H1 (cell line): ENCODE measurements at regions not wholly inside any gene's neighbourhood (a gene's known extent, or its start where the extent isn't known, plus 50 kb on each side); places are given as distances from the start of the nearest gene placed in this dataset.

Experiments
- JUN ChIP-seq: IDR thresholded peaks from 2 replicates; pipeline ENCODE4 v1.6.1; 2011; ENCODE audit warnings: low read depth, mild to moderate bottlenecking, improper control_type of control experiment, low read length
- POLR2A ChIP-seq, 2 experiments: IDR thresholded peaks; 1 replicate in 1 of 2; 2 replicates in 1 of 2; pipeline ENCODE4 v1.6.1; 2011; ENCODE audit warnings: low read depth in 2 of 2, low read length in 2 of 2, mild to moderate bottlenecking in 2 of 2; ENCODE audit errors: control extremely low read depth in 1 of 2
- SIRT6 ChIP-seq: IDR thresholded peaks from one replicate; pipeline ENCODE4 v1.7.1; 2012; ENCODE audit warnings: low read length, inconsistent platforms
- SP2 ChIP-seq: IDR thresholded peaks from 2 replicates; pipeline ENCODE4 v1.6.1; 2012; ENCODE audit warnings: mild to moderate bottlenecking, low read length, inconsistent platforms
- TAF7 ChIP-seq: optimal IDR thresholded peaks from 2 replicates; pipeline ENCODE3; 2011; ENCODE audit warnings: low read depth, mild to moderate bottlenecking, inconsistent platforms, low read length, moderate library complexity, borderline replicate concordance
- TCF12 ChIP-seq: IDR thresholded peaks from 2 replicates; pipeline ENCODE4 v1.6.1; 2011; ENCODE audit warnings: low read depth, mild to moderate bottlenecking, low read length
- TF ChIP-seq, protein P1 (sequence below), 3 experiments: IDR thresholded peaks; 1 replicate in 2 of 3; 2 replicates in 1 of 3; pipeline versions ENCODE4 v1.5.1 to v1.6.1; 2011; ENCODE audit warnings: low read length in 3 of 3, mild to moderate bottlenecking in 3 of 3, inconsistent platforms in 2 of 3, low read depth in 1 of 3, moderate library complexity in 1 of 3; ENCODE audit not compliant: insufficient read depth in 1 of 3; ENCODE audit errors: control extremely low read depth in 1 of 3

- TF ChIP-seq, protein P1, sequence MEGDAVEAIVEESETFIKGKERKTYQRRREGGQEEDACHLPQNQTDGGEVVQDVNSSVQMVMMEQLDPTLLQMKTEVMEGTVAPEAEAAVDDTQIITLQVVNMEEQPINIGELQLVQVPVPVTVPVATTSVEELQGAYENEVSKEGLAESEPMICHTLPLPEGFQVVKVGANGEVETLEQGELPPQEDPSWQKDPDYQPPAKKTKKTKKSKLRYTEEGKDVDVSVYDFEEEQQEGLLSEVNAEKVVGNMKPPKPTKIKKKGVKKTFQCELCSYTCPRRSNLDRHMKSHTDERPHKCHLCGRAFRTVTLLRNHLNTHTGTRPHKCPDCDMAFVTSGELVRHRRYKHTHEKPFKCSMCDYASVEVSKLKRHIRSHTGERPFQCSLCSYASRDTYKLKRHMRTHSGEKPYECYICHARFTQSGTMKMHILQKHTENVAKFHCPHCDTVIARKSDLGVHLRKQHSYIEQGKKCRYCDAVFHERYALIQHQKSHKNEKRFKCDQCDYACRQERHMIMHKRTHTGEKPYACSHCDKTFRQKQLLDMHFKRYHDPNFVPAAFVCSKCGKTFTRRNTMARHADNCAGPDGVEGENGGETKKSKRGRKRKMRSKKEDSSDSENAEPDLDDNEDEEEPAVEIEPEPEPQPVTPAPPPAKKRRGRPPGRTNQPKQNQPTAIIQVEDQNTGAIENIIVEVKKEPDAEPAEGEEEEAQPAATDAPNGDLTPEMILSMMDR (IDR thresholded peaks at IDR 0.05; ENCODE audit: control extremely low read depth in 1 of 3, insufficient read depth in 1 of 3, low read depth in 1 of 3, low read length in 3 of 3) = no peak
- no peak for TF ChIP-seq TCF12
- no peak for TF ChIP-seq TAF7
- TF ChIP-seq POLR2A (IDR thresholded peaks at IDR 0.05; ENCODE audit: control extremely low read depth in 1 of 2, low read depth in 2 of 2, low read length in 2 of 2) = no peak
- no peak for TF ChIP-seq SIRT6
- no peak for TF ChIP-seq JUN
- TF ChIP-seq SP2 = no peak
Observed at GRCh38 chr7:119197172-119197876, 972.8 kb downstream of the ANKRD7 start (continued).
